ENCODE measurements at regions not wholly inside any gene's neighbourhood (a gene's known extent, or its start where the extent isn't known, plus 50 kb on each side); places are given as distances from the start of the nearest gene placed in this dataset.

GRCh38 chr10:64142395-64142794 is 621.2 kb downstream of the REEP3 start:
- H3K27me3 ChIP-seq (replicated peaks; ENCODE audit: insufficient read depth, low read length), result no peaks in the 10 kb centered on the region
- peak overlapping the region; percentile 64 for H3K4me2 ChIP-seq (ENCODE audit: low read depth, low read length)
- peak overlapping the region; percentile 34 for H3K4me3 ChIP-seq (ENCODE audit: low read length)
- no peaks in the 10 kb centered on the region for H3K9me3 ChIP-seq (replicated peaks; ENCODE audit: insufficient read depth, low read length)
- peak overlapping the region; percentile 61; the same call in 1 of the 2 replicates for H3K27ac ChIP-seq (ENCODE audit: low read length)
- H3F3A ChIP-seq (ENCODE audit: insufficient read depth, low read length), result peaks cover 9% of the 10 kb centered on the region
- DNase-seq, result peak; percentile 48
- H3K9ac ChIP-seq (ENCODE audit: low read length), result no peak overlapping the region; the same call in 1 of the 2 replicates
- H2AFZ ChIP-seq (ENCODE audit: low read length), result peak overlapping the region; percentile 42
- H3K36me3 ChIP-seq (replicated peaks; ENCODE audit: insufficient read depth, low read length), result no peaks in the 10 kb centered on the region
- no peaks in the 10 kb centered on the region for H4K20me1 ChIP-seq (ENCODE audit: insufficient read depth, low read length)
- H3K9me2 ChIP-seq (replicated peaks; ENCODE audit: insufficient read depth, low read length), result no peaks in the 10 kb centered on the region
- no peaks in the 10 kb centered on the region for H3K79me2 ChIP-seq (ENCODE audit: low read length)
- TF ChIP-seq CTCF (IDR thresholded peaks at IDR 0.05; ENCODE audit: low read length) (no peak), EZH2phosphoT487 (IDR thresholded peaks at IDR 0.05; ENCODE audit: low read length) (no peak), EZH2 (optimal IDR thresholded peaks at IDR 0.05; ENCODE audit: low read depth, low read length) (no peak)
- H3K4me1 ChIP-seq (ENCODE audit: low read length), result peaks cover 26% of the 10 kb centered on the region

GRCh38 chr10:64148607-64149006 is 627.4 kb downstream of the REEP3 start:
- H3K9me2 ChIP-seq (replicated peaks; ENCODE audit: insufficient read depth, low read length), result no peaks in the 10 kb centered on the region
- DNase-seq, result no peak
- H3K4me3 ChIP-seq (ENCODE audit: low read length), result no peak overlapping the region
- H3K4me1 ChIP-seq (ENCODE audit: low read length), result peaks cover 4% of the 10 kb centered on the region; the same call in 1 of the 2 replicates
- TF ChIP-seq CTCF (IDR thresholded peaks at IDR 0.05; ENCODE audit: low read length) (no peak), EZH2phosphoT487 (IDR thresholded peaks at IDR 0.05; ENCODE audit: low read length) (no peak), EZH2 (optimal IDR thresholded peaks at IDR 0.05; ENCODE audit: low read depth, low read length) (no peak)
- no peaks in the 10 kb centered on the region for H3K36me3 ChIP-seq (replicated peaks; ENCODE audit: insufficient read depth, low read length)
- no peaks in the 10 kb centered on the region for H3F3A ChIP-seq (ENCODE audit: insufficient read depth, low read length)
- H2AFZ ChIP-seq (ENCODE audit: low read length), result no peak overlapping the region
- H3K27me3 ChIP-seq (replicated peaks; ENCODE audit: insufficient read depth, low read length), result no peaks in the 10 kb centered on the region
- H3K4me2 ChIP-seq (ENCODE audit: low read depth, low read length), result no peak overlapping the region
- no peaks in the 10 kb centered on the region for H3K79me2 ChIP-seq (ENCODE audit: low read length)
- no peaks in the 10 kb centered on the region for H3K9me3 ChIP-seq (replicated peaks; ENCODE audit: insufficient read depth, low read length)
- H3K27ac ChIP-seq (ENCODE audit: low read length), result no peak overlapping the region
- no peak overlapping the region for H3K9ac ChIP-seq (ENCODE audit: low read length)
- H4K20me1 ChIP-seq (ENCODE audit: insufficient read depth, low read length), result no peaks in the 10 kb centered on the region

GRCh38 chr10:64156166-64156565 is 635.0 kb downstream of the REEP3 start:
- no peaks in the 10 kb centered on the region for H3K36me3 ChIP-seq (replicated peaks; ENCODE audit: insufficient read depth, low read length)
- no peak overlapping the region for H3K4me2 ChIP-seq (ENCODE audit: low read depth, low read length)
- no peaks in the 10 kb centered on the region for H3K4me1 ChIP-seq (ENCODE audit: low read length)
- H3K9me3 ChIP-seq (replicated peaks; ENCODE audit: insufficient read depth, low read length), result no peaks in the 10 kb centered on the region
- no peaks in the 10 kb centered on the region for H3K79me2 ChIP-seq (ENCODE audit: low read length)
- H3K27ac ChIP-seq (ENCODE audit: low read length), result no peak overlapping the region
- TF ChIP-seq CTCF (IDR thresholded peaks at IDR 0.05; ENCODE audit: low read length) (no peak), EZH2 (optimal IDR thresholded peaks at IDR 0.05; ENCODE audit: low read depth, low read length) (no peak), EZH2phosphoT487 (IDR thresholded peaks at IDR 0.05; ENCODE audit: low read length) (no peak)
- no peaks in the 10 kb centered on the region for H4K20me1 ChIP-seq (ENCODE audit: insufficient read depth, low read length)
- H2AFZ ChIP-seq (ENCODE audit: low read length), result no peak overlapping the region
- no peak overlapping the region for H3K9ac ChIP-seq (ENCODE audit: low read length)
- H3K27me3 ChIP-seq (replicated peaks; ENCODE audit: insufficient read depth, low read length), result no peaks in the 10 kb centered on the region
- H3K4me3 ChIP-seq (ENCODE audit: low read length), result no peak overlapping the region
- no peaks in the 10 kb centered on the region for H3K9me2 ChIP-seq (replicated peaks; ENCODE audit: insufficient read depth, low read length)
- DNase-seq, result no peak
- no peaks in the 10 kb centered on the region for H3F3A ChIP-seq (ENCODE audit: insufficient read depth, low read length)

Measured in MM.1S (cell line).